GM21423 (cell line): ENCODE measurements at regions not wholly inside any gene's neighbourhood (a gene's known extent, or its start where the extent isn't known, plus 50 kb on each side); places are given as distances from the start of the nearest gene placed in this dataset.

Source experiments
- ATAC-seq: cut with Tn5 transposase; IDR thresholded peaks from one replicate; pipeline ENCODE4 v1.9.1; 2021; ENCODE audit warnings: mild to moderate bottlenecking, moderate library complexity; ENCODE audit not compliant: unreplicated experiment

- no peak for ATAC-seq
These were observed 164.3 kb upstream of the IL12A start for GRCh38 chr3:159824333-159824732.

- no peak for ATAC-seq
These were observed 163.3 kb upstream of the IL12A start for GRCh38 chr3:159825216-159825854.

- no peak for ATAC-seq
These were observed 160.1 kb upstream of the IL12A start for GRCh38 chr3:159828542-159828943.

- ATAC-seq = no peak
These were observed 159.6 kb upstream of the IL12A start for GRCh38 chr3:159829056-159829455.

GRCh38 chr3:159829539-159830227, 159.0 kb upstream of the IL12A start:
- no peak for ATAC-seq

- no peak for ATAC-seq
These were observed 158.0 kb upstream of the IL12A start for GRCh38 chr3:159830523-159831154.

GRCh38 chr3:159831466-159831865, 157.2 kb upstream of the IL12A start:
- peak; percentile 28 for ATAC-seq

GRCh38 chr3:159832024-159832423, 156.6 kb upstream of the IL12A start:
- ATAC-seq = peak; percentile 93

GRCh38 chr3:159835126-159835525, 153.5 kb upstream of the IL12A start:
- no peak for ATAC-seq

- ATAC-seq = no peak
These were observed 150.9 kb upstream of the IL12A start for GRCh38 chr3:159837725-159838124.

GRCh38 chr3:159838938-159839337, 149.7 kb upstream of the IL12A start:
- no peak for ATAC-seq

- ATAC-seq = peak; percentile 55
These were observed 148.9 kb upstream of the IL12A start, which contains the start of gene SCHIP1 for GRCh38 chr3:159839561-159840379. Gene SCHIP1, plus strand, starts transcription at chr3:159839861.

- ATAC-seq = no peak
These were observed 147.8 kb upstream of the IL12A start for GRCh38 chr3:159840703-159841299.

- no peak for ATAC-seq
These were observed 146.9 kb upstream of the IL12A start for GRCh38 chr3:159841766-159842165.

- ATAC-seq = no peak
These were observed 144.6 kb upstream of the IL12A start for GRCh38 chr3:159843840-159844730.

GRCh38 chr3:159844801-159845261, 143.8 kb upstream of the IL12A start:
- ATAC-seq = no peak

GRCh38 chr3:159845737-159846136, 142.9 kb upstream of the IL12A start:
- ATAC-seq = no peak

GRCh38 chr3:159846255-159846654, 142.4 kb upstream of the IL12A start:
- no peak for ATAC-seq

- ATAC-seq = no peak
These were observed 140.1 kb upstream of the IL12A start for GRCh38 chr3:159848348-159849118.
